ENCODE measurements at regions not wholly inside any gene's neighbourhood (a gene's known extent, or its start where the extent isn't known, plus 50 kb on each side); places are given as distances from the start of the nearest gene placed in this dataset.

GRCh38 chr5:44919560-44919959 lies 110.8 kb downstream of the MRPS30 start:
- TF ChIP-seq EZH2 (IDR thresholded peaks at IDR 0.05; ENCODE audit: low read length, missing control alignments) (no peak), CTCF (conservative IDR thresholded peaks at IDR 0.05 in 1 of 2, IDR thresholded peaks at IDR 0.05 in 1 of 2; ENCODE audit: low read depth in 1 of 2, low read length in 2 of 2) (no peak)
